GM10266 (cell line): ENCODE measurements at regions not wholly inside any gene's neighbourhood (a gene's known extent, or its start where the extent isn't known, plus 50 kb on each side); places are given as distances from the start of the nearest gene placed in this dataset.

ENCODE experiments used
- DNase-seq: peaks from one replicate; pipeline ENCODE4 v3.0.0; 2012; ENCODE audit errors: extremely low spot score
- TF ChIP-seq, protein P1 (sequence below): IDR thresholded peaks from 2 replicates; pipeline ENCODE4 v1.5.1; 2012; ENCODE audit warnings: mild to moderate bottlenecking, low read depth; ENCODE audit not compliant: control insufficient read depth, insufficient read depth; ENCODE audit errors: missing control alignments

DNA sequence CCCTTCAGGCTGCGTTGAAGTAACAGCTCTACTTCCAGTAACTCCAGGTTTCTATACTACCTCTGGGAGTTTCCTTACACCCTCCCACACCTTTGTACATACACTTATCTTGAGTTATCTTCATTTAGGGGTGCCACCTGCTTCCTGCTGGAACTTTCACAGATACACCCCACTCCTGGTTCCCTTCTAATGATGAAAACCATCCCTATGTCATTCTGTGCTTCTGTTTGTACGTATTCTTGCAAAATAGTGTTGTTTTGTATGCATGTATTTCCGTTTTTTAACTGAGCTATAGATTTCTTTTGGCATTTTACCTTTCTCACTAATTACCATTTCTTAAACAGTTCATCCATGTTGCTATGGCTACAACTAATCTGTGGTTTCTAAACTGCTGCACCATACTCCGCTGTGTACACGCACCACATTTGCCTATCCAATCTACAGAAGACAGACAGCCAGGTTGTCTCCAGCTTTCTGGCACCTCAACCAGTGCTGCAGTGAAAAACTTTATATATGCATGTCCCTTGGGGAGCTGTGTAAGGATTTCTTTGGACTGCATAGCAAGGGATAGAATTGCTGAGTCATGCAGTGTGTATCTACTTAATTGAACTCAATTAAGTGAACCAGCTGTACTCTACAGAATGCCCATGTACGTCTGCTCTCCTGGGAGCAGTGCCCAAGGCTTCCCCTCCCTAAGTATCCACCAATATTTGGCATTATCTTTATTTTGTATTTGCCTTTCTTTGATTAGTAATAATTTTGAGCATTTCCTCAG lies 61.4 kb upstream of the ST8SIA2 start:
- TF ChIP-seq, protein P1, sequence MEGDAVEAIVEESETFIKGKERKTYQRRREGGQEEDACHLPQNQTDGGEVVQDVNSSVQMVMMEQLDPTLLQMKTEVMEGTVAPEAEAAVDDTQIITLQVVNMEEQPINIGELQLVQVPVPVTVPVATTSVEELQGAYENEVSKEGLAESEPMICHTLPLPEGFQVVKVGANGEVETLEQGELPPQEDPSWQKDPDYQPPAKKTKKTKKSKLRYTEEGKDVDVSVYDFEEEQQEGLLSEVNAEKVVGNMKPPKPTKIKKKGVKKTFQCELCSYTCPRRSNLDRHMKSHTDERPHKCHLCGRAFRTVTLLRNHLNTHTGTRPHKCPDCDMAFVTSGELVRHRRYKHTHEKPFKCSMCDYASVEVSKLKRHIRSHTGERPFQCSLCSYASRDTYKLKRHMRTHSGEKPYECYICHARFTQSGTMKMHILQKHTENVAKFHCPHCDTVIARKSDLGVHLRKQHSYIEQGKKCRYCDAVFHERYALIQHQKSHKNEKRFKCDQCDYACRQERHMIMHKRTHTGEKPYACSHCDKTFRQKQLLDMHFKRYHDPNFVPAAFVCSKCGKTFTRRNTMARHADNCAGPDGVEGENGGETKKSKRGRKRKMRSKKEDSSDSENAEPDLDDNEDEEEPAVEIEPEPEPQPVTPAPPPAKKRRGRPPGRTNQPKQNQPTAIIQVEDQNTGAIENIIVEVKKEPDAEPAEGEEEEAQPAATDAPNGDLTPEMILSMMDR = no peak
- no peak for DNase-seq

DNA sequence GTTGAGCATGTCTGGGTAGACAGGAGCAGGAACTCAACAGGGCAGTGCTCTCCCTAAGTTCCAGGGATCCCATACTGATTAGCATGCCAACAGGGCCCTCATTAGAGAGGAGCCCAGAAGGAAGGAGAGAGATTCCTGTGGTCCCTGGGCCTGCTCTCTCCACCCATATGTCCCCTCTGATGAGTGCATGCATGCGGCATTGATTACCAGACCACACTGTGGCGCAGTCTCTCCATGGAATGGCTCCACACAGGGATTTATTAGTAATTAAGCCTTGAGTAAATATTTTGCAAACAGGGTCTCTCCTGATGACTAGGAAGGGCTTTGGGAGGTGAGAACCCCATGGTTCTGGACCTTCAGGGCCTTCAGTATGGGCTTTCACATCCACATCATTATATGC lies 60.0 kb upstream of the ST8SIA2 start:
- TF ChIP-seq, protein P1 = no peak
- no peak for DNase-seq

DNA sequence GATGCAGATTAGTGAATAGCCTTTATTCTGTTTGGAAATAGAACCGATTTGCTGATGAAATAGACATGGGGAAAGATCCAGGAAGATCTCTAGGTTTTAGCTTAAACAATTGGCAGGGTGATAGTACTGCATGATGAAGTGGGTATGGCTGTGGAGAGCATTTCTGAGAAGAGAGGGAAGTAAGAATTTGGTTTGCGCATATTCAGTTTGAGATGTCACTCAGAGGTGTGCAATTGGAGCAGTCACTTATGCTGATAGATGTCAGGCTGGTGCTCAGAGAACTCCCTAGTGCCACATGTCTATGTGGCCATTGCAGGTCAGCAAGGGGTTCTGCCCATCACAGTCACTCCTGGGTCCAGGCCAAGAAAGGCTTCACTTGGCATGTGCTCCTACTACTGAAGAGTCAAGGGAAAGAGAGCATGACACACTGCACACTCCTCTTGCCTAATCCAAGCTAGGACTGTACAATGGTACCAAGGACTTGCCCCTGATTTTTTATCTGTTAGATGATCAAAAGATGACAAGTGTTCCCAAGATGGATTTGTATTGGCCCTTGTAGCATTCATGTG lies 57.2 kb upstream of the ST8SIA2 start:
- TF ChIP-seq, protein P1 = no peak
- no peak for DNase-seq

DNA sequence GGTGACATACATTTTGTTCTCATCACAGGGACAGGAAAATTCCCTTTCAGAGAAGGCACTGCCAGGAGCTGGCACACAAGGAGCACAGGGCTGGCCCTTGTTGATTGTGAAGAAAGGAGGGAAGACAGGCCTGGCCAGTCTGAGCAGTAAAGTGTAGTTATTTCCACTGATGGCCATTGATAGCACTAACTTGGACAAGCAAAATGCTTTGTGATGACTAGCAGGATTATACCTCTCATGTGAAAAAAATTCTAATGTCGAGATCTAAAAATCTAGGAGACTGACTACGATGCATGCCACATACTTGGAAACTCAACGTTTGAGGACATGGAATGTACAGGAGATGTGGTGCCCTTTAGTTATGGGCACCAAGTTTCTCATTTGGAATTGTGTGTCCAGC lies 54.3 kb upstream of the ST8SIA2 start:
- TF ChIP-seq, protein P1 = no peak
- DNase-seq = no peak
